Tibial nerve (tissue), 4 donors: ENCODE measurements at regions not wholly inside any gene's neighbourhood (a gene's known extent, or its start where the extent isn't known, plus 50 kb on each side); places are given as distances from the start of the nearest gene placed in this dataset.

ENCODE experiments used
- DNase-seq, 2 donors: peaks; one replicate each; pipeline ENCODE4 v3.0.0-alpha.2; 2019; ENCODE audit warnings: low spot score in 2 of 2
- H3K27ac ChIP-seq, 4 donors: fragments of 200-600 bp; sonication (generic) in 3 of 4; one replicate each; pipeline ENCODE4 v1.5.1; 2017 to 2019; ENCODE audit warnings: mild to moderate bottlenecking in 1 of 4
- H3K27me3 ChIP-seq, 2 donors: fragments of 200-600 bp; sonication (generic) in 1 of 2; one replicate each; pipeline versions ENCODE4 v1.5.1 to v1.6.0; 2017 to 2019
- H3K36me3 ChIP-seq, 3 donors: fragments of 200-600 bp; sonication (generic); one replicate each; pipeline ENCODE4 v1.5.1; 2018 to 2019
- H3K4me1 ChIP-seq, 4 donors: fragments of 200-600 bp; sonication (generic) in 3 of 4; one replicate each; pipeline ENCODE4 v1.5.1; 2017 to 2019
- H3K4me3 ChIP-seq, 4 donors: fragments of 200-600 bp; sonication (generic) in 3 of 4; one replicate each; pipeline ENCODE4 v1.5.1; 2017 to 2019; ENCODE audit warnings: mild to moderate bottlenecking in 1 of 4, moderate library complexity in 1 of 4
- H3K9me3 ChIP-seq, 4 donors: fragments of 200-600 bp; sonication (generic) in 3 of 4; one replicate each; pipeline ENCODE4 v1.5.1; 2017 to 2019
- CTCF ChIP-seq, 5 experiments: fragments of 200-600 bp in 3 of 5; fragments of 450-650 bp in 2 of 5; sonication (generic) in 3 of 5; IDR thresholded peaks; one replicate each; pipeline ENCODE4 v1.5.1; 2016 to 2019; ENCODE audit warnings: antibody characterized with exemption in 5 of 5, mild to moderate bottlenecking in 3 of 5, moderate library complexity in 2 of 5
- EP300 ChIP-seq, 2 donors: sonication (generic); formaldehyde crosslinking; IDR thresholded peaks; one replicate each; pipeline ENCODE4 v1.6.1; 2017; ENCODE audit warnings: antibody characterized with exemption in 2 of 2, mild to moderate bottlenecking in 1 of 2
- POLR2A ChIP-seq, 2 donors: fragments of 450-650 bp; IDR thresholded peaks; one replicate each; pipeline ENCODE4 v1.6.1; 2017; ENCODE audit warnings: antibody characterized with exemption in 2 of 2, mild to moderate bottlenecking in 2 of 2, moderate library complexity in 2 of 2
- WGBS, 2 donors: methylation state at CpG; one replicate each; pipeline ENCODE4 v1.1.5; 2018; 5-methylcytosine and 5-hydroxymethylcytosine counted together

- no peaks in the 10 kb centered on the region for H3K9me3 ChIP-seq
- WGBS, 2 donors = 65 to 70% methylated on average over 2 of the region's 2 CpGs
- no peak overlapping the region for H3K4me3 ChIP-seq
- DNase-seq = no peak
- no peaks in the 10 kb centered on the region for H3K27me3 ChIP-seq
- TF ChIP-seq CTCF (IDR thresholded peaks at IDR 0.05) (no peak), EP300 (IDR thresholded peaks at IDR 0.05) (no peak)
- H3K36me3 ChIP-seq = no peaks in the 10 kb centered on the region
- H3K4me1 ChIP-seq = no peaks in the 10 kb centered on the region
- H3K27ac ChIP-seq = no peak overlapping the region
Observed at GRCh38 chr2:163453920-163454319, 281.9 kb downstream of the FIGN start.

- Histone ChIP-seq H3K27ac (no peak overlapping the region), H3K4me1 (no peaks in the 10 kb centered on the region), H3K4me3 (no peak overlapping the region), H3K27me3 (no peaks in the 10 kb centered on the region), H3K9me3 (no peaks in the 10 kb centered on the region), H3K36me3 (no peaks in the 10 kb centered on the region)
- TF ChIP-seq POLR2A (IDR thresholded peaks at IDR 0.05) = no peak
- TF ChIP-seq EP300 (IDR thresholded peaks at IDR 0.05) = no peak
- TF ChIP-seq CTCF (IDR thresholded peaks at IDR 0.05) = no peak
- no peak for DNase-seq
Observed at GRCh38 chr2:163441603-163442002, 294.2 kb downstream of the FIGN start.

GRCh38 chr2:163436963-163437362, 298.8 kb downstream of the FIGN start:
- Histone ChIP-seq H3K27me3 (no peaks in the 10 kb centered on the region), H3K4me3 (no peak overlapping the region), H3K36me3 (no peaks in the 10 kb centered on the region), H3K27ac (no peak overlapping the region), H3K4me1 (no peaks in the 10 kb centered on the region), H3K9me3 (no peaks in the 10 kb centered on the region)
- no peak for DNase-seq
- TF ChIP-seq CTCF (IDR thresholded peaks at IDR 0.05) (no peak), POLR2A (IDR thresholded peaks at IDR 0.05) (no peak), EP300 (IDR thresholded peaks at IDR 0.05) (no peak)
- 76 to 79% methylated on average over 3 of the region's 3 CpGs for WGBS, 2 donors

GRCh38 chr2:163428187-163428586, 307.6 kb downstream of the FIGN start:
- WGBS, 2 donors = 84 to 85% methylated on average over 4 of the region's 4 CpGs
- Histone ChIP-seq H3K4me3 (no peak overlapping the region), H3K27me3 (no peaks in the 10 kb centered on the region), H3K27ac (no peak overlapping the region), H3K4me1 (no peaks in the 10 kb centered on the region), H3K9me3 (no peaks in the 10 kb centered on the region), H3K36me3 (no peaks in the 10 kb centered on the region)
- TF ChIP-seq EP300 (IDR thresholded peaks at IDR 0.05) = no peak
- TF ChIP-seq POLR2A (IDR thresholded peaks at IDR 0.05) = no peak
- no peak for TF ChIP-seq CTCF (IDR thresholded peaks at IDR 0.05)
- no peak for DNase-seq

GRCh38 chr2:163420604-163421003, 315.2 kb downstream of the FIGN start:
- Histone ChIP-seq H3K36me3 (no peaks in the 10 kb centered on the region), H3K4me1 (no peaks in the 10 kb centered on the region), H3K27me3 (no peaks in the 10 kb centered on the region), H3K4me3 (no peak overlapping the region), H3K9me3 (no peaks in the 10 kb centered on the region), H3K27ac (no peak overlapping the region)
- TF ChIP-seq POLR2A (IDR thresholded peaks at IDR 0.05) (no peak), EP300 (IDR thresholded peaks at IDR 0.05) (no peak), CTCF (IDR thresholded peaks at IDR 0.05) (no peak)
- 93% methylated on average over 2 of the region's 2 CpGs for WGBS, 2 donors
- DNase-seq = no peak
